Common myeloid progenitor, CD34-positive (primary cell): ENCODE measurements at regions not wholly inside any gene's neighbourhood (a gene's known extent, or its start where the extent isn't known, plus 50 kb on each side); places are given as distances from the start of the nearest gene placed in this dataset.

ENCODE experiments used
- CTCF ChIA-PET: fragments of 350-600 bp; sonication (Branson Sonifier 250); formaldehyde crosslinking; loops from one replicate; lab custom pipeline; 2021; ENCODE audit warnings: antibody characterized with exemption; lab: Charles Lee
- POLR2A ChIA-PET: fragments of 350-600 bp; sonication (Branson Sonifier 250); formaldehyde crosslinking; loops from one replicate; lab custom pipeline; 2021; ENCODE audit warnings: antibody characterized with exemption; lab: Charles Lee
- DNase-seq, 3 donors: peaks; one replicate each; pipeline versions ENCODE4 v3.0.0 to v3.0.0-alpha.2; 2013
- H3K27ac ChIP-seq, 2 experiments: 1 replicate in 1 of 2; 2 replicates in 1 of 2; pipeline ENCODE4 v1.7.0; 2013; ENCODE audit warnings: inconsistent platforms in 2 of 2, low read length in 2 of 2, mild to moderate bottlenecking in 2 of 2, low read depth in 1 of 2, moderate library complexity in 1 of 2; ENCODE audit not compliant: severe bottlenecking in 2 of 2, insufficient read depth in 1 of 2, poor library complexity in 1 of 2
- H3K27me3 ChIP-seq, 5 experiments: replicated peaks in 2 of 5; 1 replicate in 3 of 5; 2 replicates in 2 of 5; pipeline versions ENCODE4 v1.6.1 to v1.7.0; 2013; ENCODE audit warnings: low read length in 4 of 5, mild to moderate bottlenecking in 2 of 5, moderate library complexity in 2 of 5, inconsistent platforms in 1 of 5; ENCODE audit not compliant: insufficient read depth in 5 of 5, control insufficient read depth in 4 of 5
- H3K36me3 ChIP-seq, 4 experiments: 1 replicate in 2 of 4; 2 replicates in 2 of 4; pipeline versions ENCODE4 v1.6.1 to v1.7.0; 2013; ENCODE audit warnings: low read length in 3 of 4, control low read depth in 1 of 4, mild to moderate bottlenecking in 1 of 4; ENCODE audit not compliant: control insufficient read depth in 4 of 4, insufficient read depth in 4 of 4
- H3K4me1 ChIP-seq, 4 experiments: 1 replicate in 3 of 4; 2 replicates in 1 of 4; pipeline versions ENCODE4 v1.6.1 to v1.7.1; 2013; ENCODE audit warnings: low read length in 3 of 4, mild to moderate bottlenecking in 3 of 4, control low read depth in 1 of 4, inconsistent platforms in 1 of 4, moderate library complexity in 1 of 4; ENCODE audit not compliant: control insufficient read depth in 4 of 4, insufficient read depth in 4 of 4; ENCODE audit errors: control extremely low read depth in 1 of 4
- H3K4me3 ChIP-seq, 7 experiments: 1 replicate in 4 of 7; 2 replicates in 3 of 7; pipeline versions ENCODE4 v1.5.1 to v1.7.0; 2013; ENCODE audit warnings: mild to moderate bottlenecking in 7 of 7, low read length in 6 of 7, moderate library complexity in 6 of 7, inconsistent platforms in 2 of 7, low read depth in 2 of 7, control low read depth in 1 of 7; ENCODE audit not compliant: insufficient read depth in 4 of 7, control insufficient read depth in 1 of 7; ENCODE audit errors: extremely low read depth in 1 of 7
- H3K9me3 ChIP-seq, 5 experiments: 1 replicate in 4 of 5; 2 replicates in 1 of 5; pipeline versions ENCODE4 v1.6.1 to v1.7.1; 2013; ENCODE audit warnings: low read length in 4 of 5, mild to moderate bottlenecking in 2 of 5, inconsistent platforms in 1 of 5, low read depth in 1 of 5, moderate library complexity in 1 of 5; ENCODE audit not compliant: control insufficient read depth in 4 of 5, insufficient read depth in 2 of 5; ENCODE audit errors: control extremely low read depth in 1 of 5
- WGBS: methylation state at CpG from one replicate; pipeline ENCODE4 v1.1.5; 2013; ENCODE audit not compliant: insufficient coverage; 5-methylcytosine and 5-hydroxymethylcytosine counted together

DNA sequence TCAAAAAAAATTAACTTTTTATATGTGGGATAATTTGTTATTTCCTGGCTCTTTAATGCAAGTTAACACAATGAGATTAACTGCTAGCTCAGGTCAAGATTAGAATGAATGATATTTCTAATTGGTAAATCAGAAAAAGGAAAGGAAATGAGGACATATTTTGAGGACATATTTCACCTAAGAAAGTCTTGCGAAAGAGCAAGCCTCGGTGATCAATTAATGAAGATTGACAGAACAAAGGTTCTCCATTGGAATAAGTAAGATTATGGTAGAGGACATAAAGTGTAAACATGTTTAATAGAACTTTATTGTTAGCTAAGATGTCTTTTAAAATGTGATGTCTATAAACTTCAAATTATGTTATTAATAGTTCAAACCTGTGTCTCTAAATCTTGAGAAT lies 1617.8 kb downstream of the KCNT2 start:
- 90% methylated on average over 2 of the region's 2 CpGs for WGBS
- no peaks in the 10 kb centered on the region for H3K9me3 ChIP-seq
- H3K36me3 ChIP-seq, result no peaks in the 10 kb centered on the region
- H3K27ac ChIP-seq, result no peak overlapping the region
- no peaks in the 10 kb centered on the region for H3K4me1 ChIP-seq
- ChIA-PET CTCF (no interaction called here), POLR2A (no interaction called here)
- no peak for DNase-seq
- no peak overlapping the region for H3K4me3 ChIP-seq
- no peaks in the 10 kb centered on the region for H3K27me3 ChIP-seq

- CTCF ChIA-PET, result no interaction called here
- Histone ChIP-seq H3K27ac (no peak overlapping the region), H3K9me3 (no peaks in the 10 kb centered on the region), H3K27me3 (no peaks in the 10 kb centered on the region), H3K4me3 (no peak overlapping the region), H3K36me3 (no peaks in the 10 kb centered on the region), H3K4me1 (no peaks in the 10 kb centered on the region)
- DNase-seq, result no peak
- POLR2A ChIA-PET, result no interaction called here
- no CpG with 5 or more reads among the region's 1 CpG for WGBS
Observed at GRCh38 chr1:194975913-194976312, 1632.3 kb downstream of the KCNT2 start.

DNA sequence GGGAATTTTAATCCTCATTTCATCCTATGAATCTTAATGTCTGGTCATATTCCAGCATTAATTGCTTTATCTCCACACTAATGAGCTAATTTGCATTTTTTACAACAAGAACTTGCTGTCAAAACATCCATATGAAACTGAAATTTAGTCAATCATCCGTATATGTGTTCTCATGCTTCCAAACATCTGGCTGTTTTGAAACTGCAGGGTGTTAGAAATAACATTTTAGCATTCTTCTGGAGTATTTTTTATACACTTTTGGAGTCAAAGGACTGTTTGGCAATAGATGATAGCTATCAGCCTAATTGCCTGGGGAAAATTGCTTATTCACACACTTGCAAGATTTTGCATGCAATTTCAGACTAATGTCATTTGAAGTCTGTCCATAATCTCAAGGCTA lies 1639.3 kb downstream of the KCNT2 start:
- Histone ChIP-seq H3K27me3 (no peaks in the 10 kb centered on the region), H3K4me1 (no peaks in the 10 kb centered on the region), H3K36me3 (no peaks in the 10 kb centered on the region), H3K4me3 (no peak overlapping the region), H3K9me3 (no peaks in the 10 kb centered on the region), H3K27ac (no peak overlapping the region)
- no peak for DNase-seq
- WGBS, result no CpG with 5 or more reads among the region's 1 CpG
- POLR2A ChIA-PET, result no interaction called here
- CTCF ChIA-PET, result no interaction called here

DNA sequence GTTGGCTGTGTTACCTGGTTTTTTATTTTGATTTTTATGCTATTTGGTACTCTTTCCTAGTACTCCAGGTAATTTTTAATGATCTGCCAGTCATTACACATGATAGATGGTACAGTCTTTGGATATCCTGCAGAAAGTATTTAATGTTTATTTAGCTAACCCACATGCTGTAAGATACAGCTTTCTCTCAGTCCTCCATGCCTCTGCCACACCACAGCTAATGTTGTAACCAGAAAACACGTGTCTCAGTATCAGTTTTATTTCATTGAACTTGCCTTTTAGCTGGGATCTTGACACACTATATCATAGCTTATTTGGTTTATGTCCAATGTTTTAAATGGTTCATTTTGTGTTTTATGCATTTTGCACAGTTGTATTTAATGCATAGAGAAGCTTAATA lies 1648.4 kb downstream of the KCNT2 start:
- ChIA-PET CTCF (no interaction called here), POLR2A (no interaction called here)
- Histone ChIP-seq H3K9me3 (no peaks in the 10 kb centered on the region), H3K4me1 (no peaks in the 10 kb centered on the region), H3K36me3 (no peaks in the 10 kb centered on the region), H3K4me3 (no peak overlapping the region), H3K27me3 (no peaks in the 10 kb centered on the region), H3K27ac (no peak overlapping the region)
- DNase-seq, result no peak
- WGBS, result 83% methylated on average over 1 of the region's 1 CpG

GRCh38 chr1:194952171-194952570 lies 1656.1 kb downstream of the KCNT2 start:
- H3K4me3 ChIP-seq, result no peak overlapping the region
- no peak overlapping the region for H3K27ac ChIP-seq
- ChIA-PET CTCF (no interaction called here), POLR2A (no interaction called here)
- DNase-seq, result no peak
- H3K4me1 ChIP-seq, result no peaks in the 10 kb centered on the region
- WGBS, result 100% methylated on average over 1 of the region's 6 CpGs
- no peaks in the 10 kb centered on the region for H3K36me3 ChIP-seq
- H3K9me3 ChIP-seq, result peaks cover 0 to 1% (median 0%) of the 10 kb centered on the region in 5 experiments
- no peaks in the 10 kb centered on the region for H3K27me3 ChIP-seq

- H3K27ac ChIP-seq, result no peak overlapping the region
- ChIA-PET POLR2A (no interaction called here), CTCF (no interaction called here)
- H3K4me3 ChIP-seq, result no peak overlapping the region
- DNase-seq, result no peak
- 100% methylated on average over 1 of the region's 1 CpG for WGBS
- H3K9me3 ChIP-seq, result peaks cover 0 to 1% (median 0%) of the 10 kb centered on the region in 5 experiments
- no peaks in the 10 kb centered on the region for H3K27me3 ChIP-seq
- H3K4me1 ChIP-seq, result no peaks in the 10 kb centered on the region
- H3K36me3 ChIP-seq, result no peaks in the 10 kb centered on the region
Observed at GRCh38 chr1:194950584-194950983, 1657.7 kb downstream of the KCNT2 start.

GRCh38 chr1:194940336-194941030 lies 1667.8 kb downstream of the KCNT2 start:
- no peak for DNase-seq
- CTCF ChIA-PET, result no interaction called here
- Histone ChIP-seq H3K27ac (no peak overlapping the region), H3K9me3 (no peaks in the 10 kb centered on the region), H3K4me3 (no peak overlapping the region), H3K4me1 (no peaks in the 10 kb centered on the region), H3K27me3 (no peaks in the 10 kb centered on the region), H3K36me3 (no peaks in the 10 kb centered on the region)
- WGBS, result no CpG with 5 or more reads among the region's 2 CpGs
- POLR2A ChIA-PET, result no interaction called here
